Right lobe of liver (tissue), 6 donors: ENCODE measurements at regions not wholly inside any gene's neighbourhood (a gene's known extent, or its start where the extent isn't known, plus 50 kb on each side); places are given as distances from the start of the nearest gene placed in this dataset.

Source experiments
- ATAC-seq, 4 donors: fragments of 200-7000 bp; cut with Tn5 transposase; one replicate each; pipeline ENCODE4 v1.9.1; 2020; ENCODE audit warnings: mild to moderate bottlenecking in 4 of 4, moderate library complexity in 4 of 4
- DNase-seq, 3 donors: peaks; one replicate each; pipeline ENCODE4 v3.0.0-alpha.2; 2020
- H3K27ac ChIP-seq, 3 donors: fragments of 200-600 bp; one replicate each; pipeline ENCODE4 v1.8.0; 2022
- H3K27me3 ChIP-seq, 2 donors: fragments of 200-600 bp; one replicate each; pipeline ENCODE4 v1.8.0; 2022
- H3K36me3 ChIP-seq, 4 donors: fragments of 200-600 bp; sonication (generic) in 1 of 4; one replicate each; pipeline versions ENCODE4 v1.5.1 to v1.8.0; 2017 to 2022; ENCODE audit warnings: control low read depth in 1 of 4
- H3K4me1 ChIP-seq, 4 donors: fragments of 200-600 bp; sonication (generic) in 1 of 4; one replicate each; pipeline versions ENCODE4 v1.5.1 to v1.8.0; 2017 to 2022; ENCODE audit warnings: control low read depth in 1 of 4
- H3K4me3 ChIP-seq, 3 donors: fragments of 200-600 bp; one replicate each; pipeline ENCODE4 v1.8.0; 2022
- H3K9me3 ChIP-seq, 4 donors: fragments of 200-600 bp; sonication (generic) in 1 of 4; one replicate each; pipeline versions ENCODE4 v1.5.1 to v1.8.0; 2017 to 2022; ENCODE audit warnings: control low read depth in 1 of 4
- POLR2A ChIP-seq: fragments of 450-650 bp; IDR thresholded peaks from one replicate; pipeline ENCODE4 v1.6.1; 2017; ENCODE audit warnings: antibody characterized with exemption, mild to moderate bottlenecking
- WGBS: methylation state at CpG from one replicate; pipeline ENCODE4 v1.1.6; 2018; ENCODE audit warnings: low coverage, low lambda C conversion rate; ENCODE audit not compliant: insufficient coverage; ENCODE audit errors: missing lambda C conversion rate; 5-methylcytosine and 5-hydroxymethylcytosine counted together
- intact Hi-C, 2 donors: fragments of 100-400 bp; cut with DNase I; formaldehyde crosslinking; loops; one replicate each; pipeline versions ENCODE4 v1.11.2 to v1.14.1; 2022
- TF ChIP-seq, protein P1 (sequence below), 4 donors: fragments of 200-600 bp in 3 of 4; fragments of 450-650 bp in 1 of 4; IDR thresholded peaks; one replicate each; pipeline versions ENCODE4 v1.5.1 to v1.8.0; 2016 to 2022; ENCODE audit warnings: antibody characterized with exemption in 4 of 4, mild to moderate bottlenecking in 2 of 4
- donor health status: DM: no; HTN: yes; CAD: no.
- donor health status: DM: no; HTN: no; CAD: no.
- donor health status: DM: no; HTN: no; CAD: no.
- donor health status: DM: no; HTN: yes; CAD: no.
- donor health status: DM: no; HTN: yes; CAD: no.

DNA sequence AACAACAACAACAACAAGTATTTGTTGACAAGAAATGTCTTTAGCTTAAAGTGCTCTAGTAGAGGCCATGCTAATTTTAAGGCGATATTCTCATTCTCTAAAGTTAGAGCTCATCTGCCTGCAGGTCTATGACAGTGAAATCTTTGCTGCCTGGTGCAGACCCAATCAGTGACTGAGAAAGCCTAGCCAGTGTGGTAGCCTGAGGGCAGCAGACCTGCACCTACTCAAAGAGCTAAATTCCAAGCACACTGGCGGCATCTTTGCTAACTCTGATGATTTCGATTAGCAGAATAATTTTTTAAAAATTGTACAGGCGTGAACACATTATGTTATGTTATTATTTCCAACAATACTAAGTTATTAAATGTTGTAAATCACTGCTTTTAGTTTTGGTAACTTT is 228.8 kb upstream of the RGMA start:
- intact Hi-C loops = no loop called here
- Histone ChIP-seq H3K4me3 (no peak overlapping the region), H3K4me1 (no peaks in the 10 kb centered on the region), H3K27me3 (no peaks in the 10 kb centered on the region), H3K36me3 (no peaks in the 10 kb centered on the region), H3K9me3 (no peaks in the 10 kb centered on the region), H3K27ac (no peak overlapping the region)
- ATAC-seq = no peak
- DNase-seq = no peak
- WGBS = 73% methylated on average over 4 of the region's 4 CpGs
- TF ChIP-seq POLR2A = no peak
- TF ChIP-seq, protein P1, sequence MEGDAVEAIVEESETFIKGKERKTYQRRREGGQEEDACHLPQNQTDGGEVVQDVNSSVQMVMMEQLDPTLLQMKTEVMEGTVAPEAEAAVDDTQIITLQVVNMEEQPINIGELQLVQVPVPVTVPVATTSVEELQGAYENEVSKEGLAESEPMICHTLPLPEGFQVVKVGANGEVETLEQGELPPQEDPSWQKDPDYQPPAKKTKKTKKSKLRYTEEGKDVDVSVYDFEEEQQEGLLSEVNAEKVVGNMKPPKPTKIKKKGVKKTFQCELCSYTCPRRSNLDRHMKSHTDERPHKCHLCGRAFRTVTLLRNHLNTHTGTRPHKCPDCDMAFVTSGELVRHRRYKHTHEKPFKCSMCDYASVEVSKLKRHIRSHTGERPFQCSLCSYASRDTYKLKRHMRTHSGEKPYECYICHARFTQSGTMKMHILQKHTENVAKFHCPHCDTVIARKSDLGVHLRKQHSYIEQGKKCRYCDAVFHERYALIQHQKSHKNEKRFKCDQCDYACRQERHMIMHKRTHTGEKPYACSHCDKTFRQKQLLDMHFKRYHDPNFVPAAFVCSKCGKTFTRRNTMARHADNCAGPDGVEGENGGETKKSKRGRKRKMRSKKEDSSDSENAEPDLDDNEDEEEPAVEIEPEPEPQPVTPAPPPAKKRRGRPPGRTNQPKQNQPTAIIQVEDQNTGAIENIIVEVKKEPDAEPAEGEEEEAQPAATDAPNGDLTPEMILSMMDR (IDR thresholded peaks at IDR 0.05) = no peak

DNA sequence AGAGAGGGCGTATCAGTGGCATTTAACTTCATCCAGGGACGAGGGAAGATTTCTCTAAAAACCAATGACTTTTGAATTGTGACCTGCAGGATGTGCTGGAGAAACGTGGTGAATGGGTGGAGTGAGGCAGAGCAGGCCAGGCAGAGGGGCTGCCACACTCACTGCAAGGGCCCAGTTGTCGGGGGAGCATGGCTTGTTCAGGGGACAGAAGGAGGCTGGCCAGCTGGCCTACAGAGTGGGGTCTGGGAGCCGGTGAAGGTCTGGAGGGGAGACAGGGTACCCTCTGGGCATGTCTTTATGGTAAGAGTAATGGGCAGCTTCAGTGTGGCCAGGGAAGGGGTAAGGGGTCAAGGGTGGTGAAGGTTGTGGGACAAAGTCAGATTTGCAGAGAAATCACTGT is 225.2 kb upstream of the RGMA start:
- no peak for ATAC-seq
- 48% methylated on average over 5 of the region's 5 CpGs for WGBS
- intact Hi-C loops = no loop called here
- no peak overlapping the region for H3K4me3 ChIP-seq
- TF ChIP-seq POLR2A = no peak
- TF ChIP-seq, protein P1 (IDR thresholded peaks at IDR 0.05) = no peak
- no peaks in the 10 kb centered on the region for H3K36me3 ChIP-seq
- H3K27me3 ChIP-seq = no peaks in the 10 kb centered on the region
- H3K9me3 ChIP-seq = no peaks in the 10 kb centered on the region
- H3K4me1 ChIP-seq = no peaks in the 10 kb centered on the region
- H3K27ac ChIP-seq = no peak overlapping the region
- DNase-seq = no peak

- ATAC-seq = no peak
- Histone ChIP-seq H3K4me1 (no peaks in the 10 kb centered on the region), H3K27ac (no peak overlapping the region), H3K4me3 (no peak overlapping the region), H3K27me3 (no peaks in the 10 kb centered on the region), H3K36me3 (no peaks in the 10 kb centered on the region), H3K9me3 (no peaks in the 10 kb centered on the region)
- no peak for DNase-seq
- TF ChIP-seq, protein P1 (IDR thresholded peaks at IDR 0.05) = no peak
- no peak for TF ChIP-seq POLR2A
- intact Hi-C loops = no loop called here
- 33% methylated on average over 5 of the region's 7 CpGs for WGBS
Measured at GRCh38 chr15:93312891-93313486, 224.0 kb upstream of the RGMA start.

- Histone ChIP-seq H3K9me3 (no peaks in the 10 kb centered on the region), H3K4me3 (no peak overlapping the region), H3K27me3 (no peaks in the 10 kb centered on the region), H3K27ac (no peak overlapping the region), H3K4me1 (no peaks in the 10 kb centered on the region), H3K36me3 (no peaks in the 10 kb centered on the region)
- DNase-seq = no peak
- no peak for ATAC-seq
- 34% methylated on average over 5 of the region's 11 CpGs for WGBS
- intact Hi-C loops = no loop called here
- TF ChIP-seq POLR2A = no peak
- TF ChIP-seq, protein P1 (IDR thresholded peaks at IDR 0.05) = no peak
Measured at GRCh38 chr15:93311620-93312019, 222.6 kb upstream of the RGMA start.
